Osteoblast (primary cell): ENCODE measurements at regions not wholly inside any gene's neighbourhood (a gene's known extent, or its start where the extent isn't known, plus 50 kb on each side); places are given as distances from the start of the nearest gene placed in this dataset.

Source experiments
- DNase-seq: peaks from one replicate; pipeline ENCODE4 v3.0.0; 2011; ENCODE audit warnings: low spot score, mixed read lengths; ENCODE audit not compliant: insufficient read length; ENCODE audit errors: missing footprints
- H2AFZ ChIP-seq: 2 replicates; pipeline ENCODE4 v1.6.0; 2011; ENCODE audit warnings: mild to moderate bottlenecking, low read length
- H3K27ac ChIP-seq: 2 replicates; pipeline ENCODE4 v1.5.1; 2011; ENCODE audit warnings: mild to moderate bottlenecking, low read depth, low read length, moderate library complexity
- H3K27me3 ChIP-seq: 2 replicates; pipeline ENCODE4 v1.6.0; 2012; ENCODE audit warnings: mild to moderate bottlenecking, control low read depth, inconsistent platforms, low read length, moderate library complexity; ENCODE audit not compliant: insufficient read depth
- H3K36me3 ChIP-seq: 2 replicates; pipeline ENCODE4 v1.5.1; 2011; ENCODE audit warnings: mild to moderate bottlenecking, low read length, control low read depth, moderate library complexity; ENCODE audit not compliant: insufficient read depth
- H3K4me1 ChIP-seq: 2 replicates; pipeline ENCODE4 v1.5.1; 2011; ENCODE audit warnings: mild to moderate bottlenecking, low read length, control low read depth, moderate library complexity; ENCODE audit not compliant: insufficient read depth
- H3K4me2 ChIP-seq: 2 replicates; pipeline ENCODE4 v1.6.0; 2011; ENCODE audit warnings: mild to moderate bottlenecking, low read length; ENCODE audit not compliant: insufficient read depth
- H3K4me3 ChIP-seq: fragments of 200-600 bp; sonication (generic); 3 replicates; pipeline ENCODE4 v1.5.1; 2012; ENCODE audit warnings: mild to moderate bottlenecking, low read length, inconsistent platforms; ENCODE audit not compliant: insufficient read depth
- H3K79me2 ChIP-seq: 2 replicates; pipeline ENCODE4 v1.6.0; 2012; ENCODE audit warnings: mild to moderate bottlenecking, low read length, control low read depth, inconsistent platforms; ENCODE audit not compliant: insufficient read depth
- H3K9me3 ChIP-seq: 2 replicates; pipeline ENCODE4 v1.5.1; 2011; ENCODE audit warnings: low read depth, low read length, control low read depth
- H4K20me1 ChIP-seq: 2 replicates; pipeline ENCODE4 v1.6.0; 2012; ENCODE audit warnings: mild to moderate bottlenecking, low read length, control low read depth; ENCODE audit not compliant: insufficient read depth
- TF ChIP-seq, protein P1 (sequence below): IDR thresholded peaks from 2 replicates; pipeline ENCODE4 v1.5.1; 2011; ENCODE audit warnings: mild to moderate bottlenecking, low read depth, low read length, moderate library complexity; ENCODE audit errors: extremely low read depth

DNA sequence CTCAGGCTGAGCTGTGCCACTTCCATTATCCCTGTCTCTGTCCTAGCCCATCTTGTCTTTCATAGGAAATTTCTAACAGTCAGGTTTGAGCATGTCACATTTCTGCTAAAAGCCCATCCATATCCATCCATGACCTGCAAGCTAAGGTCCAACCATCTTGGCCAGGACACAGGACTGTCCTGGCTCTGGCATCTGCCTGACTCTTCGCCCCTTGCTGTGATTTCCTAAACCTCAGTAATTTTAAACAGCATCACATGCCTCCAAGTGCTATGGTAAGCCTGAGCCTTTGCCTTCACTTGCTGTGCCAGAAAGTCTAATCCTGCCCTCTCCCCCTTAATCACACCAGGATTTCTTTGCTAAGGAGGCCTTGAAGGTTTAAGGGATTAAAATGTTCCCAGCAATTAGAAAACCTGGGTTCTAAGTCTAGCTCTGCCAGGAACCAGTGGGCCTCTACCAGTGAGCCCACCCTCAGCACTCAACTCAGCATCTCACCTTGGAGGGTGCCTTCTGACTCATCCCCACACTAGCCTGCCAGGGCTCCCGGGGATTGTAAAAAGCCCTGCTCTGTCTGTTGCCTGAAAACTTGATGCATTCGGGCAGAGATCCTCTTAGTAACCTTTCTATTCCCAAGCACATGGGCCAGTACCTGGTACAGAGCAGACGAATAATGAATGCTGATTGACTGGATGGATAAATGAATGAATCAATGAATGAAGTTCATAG is 411.0 kb downstream of the LRATD1 start:
- Histone ChIP-seq H3K4me1 (peaks cover 12% of the 10 kb centered on the region), H3K4me3 (no peak overlapping the region), H2AFZ (peak overlapping the region; percentile 4), H3K27ac (no peak overlapping the region), H3K36me3 (no peaks in the 10 kb centered on the region), H3K79me2 (no peaks in the 10 kb centered on the region), H3K4me2 (peak overlapping the region; percentile 10), H3K27me3 (no peaks in the 10 kb centered on the region), H3K9me3 (no peaks in the 10 kb centered on the region), H4K20me1 (no peaks in the 10 kb centered on the region)
- DNase-seq = no peak
- TF ChIP-seq, protein P1, sequence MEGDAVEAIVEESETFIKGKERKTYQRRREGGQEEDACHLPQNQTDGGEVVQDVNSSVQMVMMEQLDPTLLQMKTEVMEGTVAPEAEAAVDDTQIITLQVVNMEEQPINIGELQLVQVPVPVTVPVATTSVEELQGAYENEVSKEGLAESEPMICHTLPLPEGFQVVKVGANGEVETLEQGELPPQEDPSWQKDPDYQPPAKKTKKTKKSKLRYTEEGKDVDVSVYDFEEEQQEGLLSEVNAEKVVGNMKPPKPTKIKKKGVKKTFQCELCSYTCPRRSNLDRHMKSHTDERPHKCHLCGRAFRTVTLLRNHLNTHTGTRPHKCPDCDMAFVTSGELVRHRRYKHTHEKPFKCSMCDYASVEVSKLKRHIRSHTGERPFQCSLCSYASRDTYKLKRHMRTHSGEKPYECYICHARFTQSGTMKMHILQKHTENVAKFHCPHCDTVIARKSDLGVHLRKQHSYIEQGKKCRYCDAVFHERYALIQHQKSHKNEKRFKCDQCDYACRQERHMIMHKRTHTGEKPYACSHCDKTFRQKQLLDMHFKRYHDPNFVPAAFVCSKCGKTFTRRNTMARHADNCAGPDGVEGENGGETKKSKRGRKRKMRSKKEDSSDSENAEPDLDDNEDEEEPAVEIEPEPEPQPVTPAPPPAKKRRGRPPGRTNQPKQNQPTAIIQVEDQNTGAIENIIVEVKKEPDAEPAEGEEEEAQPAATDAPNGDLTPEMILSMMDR = no peak

- no peak for DNase-seq
- no peak overlapping the region for H3K4me2 ChIP-seq
- no peak overlapping the region for H2AFZ ChIP-seq
- H3K4me3 ChIP-seq = no peak overlapping the region
- no peaks in the 10 kb centered on the region for H3K27me3 ChIP-seq
- H3K4me1 ChIP-seq = peaks cover 12% of the 10 kb centered on the region
- H4K20me1 ChIP-seq = no peaks in the 10 kb centered on the region
- no peaks in the 10 kb centered on the region for H3K79me2 ChIP-seq
- H3K9me3 ChIP-seq = no peaks in the 10 kb centered on the region
- no peak overlapping the region for H3K27ac ChIP-seq
- TF ChIP-seq, protein P1 = no peak
- H3K36me3 ChIP-seq = no peaks in the 10 kb centered on the region
Measured at GRCh38 chr2:15045054-15045453, 412.5 kb downstream of the LRATD1 start.

DNA sequence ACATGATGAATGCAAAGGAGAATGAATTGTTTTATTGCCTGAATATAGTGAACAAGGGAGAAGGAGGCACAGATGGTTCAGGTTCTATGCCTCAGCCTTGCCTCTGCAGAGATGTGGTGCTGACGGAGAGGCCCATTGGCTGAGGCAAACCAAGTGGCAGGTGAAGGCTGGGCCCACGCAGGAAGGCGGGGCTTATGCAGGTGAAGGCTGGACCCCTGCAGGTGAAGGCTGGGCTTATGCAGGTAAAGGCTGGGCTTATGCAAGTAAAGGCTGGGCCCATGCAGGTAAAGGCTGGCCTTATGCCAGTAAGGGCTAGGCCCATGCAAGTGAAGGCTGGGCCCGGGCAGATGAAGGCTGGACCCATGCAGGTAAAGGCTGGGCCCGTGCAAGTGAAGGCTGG is 414.7 kb downstream of the LRATD1 start:
- peaks cover 12% of the 10 kb centered on the region for H3K4me1 ChIP-seq
- no peak overlapping the region for H3K4me3 ChIP-seq
- H3K79me2 ChIP-seq = no peaks in the 10 kb centered on the region
- no peak overlapping the region for H3K27ac ChIP-seq
- no peaks in the 10 kb centered on the region for H3K27me3 ChIP-seq
- H3K4me2 ChIP-seq = no peak overlapping the region
- TF ChIP-seq, protein P1 = no peak
- no peaks in the 10 kb centered on the region for H4K20me1 ChIP-seq
- no peak overlapping the region for H2AFZ ChIP-seq
- DNase-seq = no peak
- no peaks in the 10 kb centered on the region for H3K9me3 ChIP-seq
- H3K36me3 ChIP-seq = no peaks in the 10 kb centered on the region

- Histone ChIP-seq H3K4me1 (peaks cover 4% of the 10 kb centered on the region), H3K9me3 (no peaks in the 10 kb centered on the region), H3K4me2 (no peak overlapping the region), H3K27ac (no peak overlapping the region), H3K36me3 (no peaks in the 10 kb centered on the region), H3K79me2 (no peaks in the 10 kb centered on the region), H3K27me3 (no peaks in the 10 kb centered on the region), H3K4me3 (no peak overlapping the region), H2AFZ (no peak overlapping the region), H4K20me1 (no peaks in the 10 kb centered on the region)
- no peak for DNase-seq
- TF ChIP-seq, protein P1 = no peak
Measured at GRCh38 chr2:15048000-15048399, 415.5 kb downstream of the LRATD1 start.
